HL-60 (cell line): ENCODE measurements at regions not wholly inside any gene's neighbourhood (a gene's known extent, or its start where the extent isn't known, plus 50 kb on each side); places are given as distances from the start of the nearest gene placed in this dataset.
"Not testable (repeated sequence)": the region's sequence is repeated elsewhere in the genome, so short reads cannot be mapped to it uniquely, and the experiment has no call there.

Experiments
- DNase-seq, 2 experiments: peaks; one replicate each; pipeline ENCODE4 v3.0.0-alpha.2; 2010 to 2020; ENCODE audit warnings: low read depth in 1 of 2, low spot score in 1 of 2
- H3K27ac ChIP-seq: fragments of 250-450 bp; sonication (Bioruptor Pico); replicated peaks from 2 replicates; pipeline ENCODE4 v1.5.1; 2020; ENCODE audit warnings: mild to moderate bottlenecking, moderate library complexity
- H3K27me3 ChIP-seq: fragments of 250-450 bp; sonication (Bioruptor Pico); 2 replicates; pipeline ENCODE4 v1.5.1; 2021; ENCODE audit warnings: mild to moderate bottlenecking, moderate library complexity; ENCODE audit not compliant: insufficient read depth, poor library complexity, severe bottlenecking
- H3K4me3 ChIP-seq: replicated peaks from 2 replicates; pipeline ENCODE4 v1.5.1; 2011; ENCODE audit warnings: mild to moderate bottlenecking, control low read depth, low read length; ENCODE audit not compliant: insufficient read depth
- CTCF ChIP-seq: IDR thresholded peaks from one replicate; pipeline ENCODE4 v1.5.1; 2011; ENCODE audit warnings: low read length, control low read depth, inconsistent platforms; ENCODE audit not compliant: insufficient read depth
- GABPA ChIP-seq: IDR thresholded peaks from 2 replicates; pipeline ENCODE4 v1.6.1; 2012; ENCODE audit warnings: low read depth
- POLR2AphosphoS5 ChIP-seq: IDR thresholded peaks from 2 replicates; pipeline ENCODE4 v1.6.1; 2012; ENCODE audit warnings: low read depth
- REST ChIP-seq: IDR thresholded peaks from 2 replicates; pipeline ENCODE4 v1.6.1; 2012; ENCODE audit warnings: low read depth; ENCODE audit not compliant: insufficient replicate concordance
- SPI1 ChIP-seq: IDR thresholded peaks from 2 replicates; pipeline ENCODE4 v1.6.1; 2012; ENCODE audit warnings: low read depth, mild to moderate bottlenecking, borderline replicate concordance

GRCh38 chr3:20450611-20451010 lies 264.6 kb upstream of the SGO1 start:
- no peak for DNase-seq
- TF ChIP-seq CTCF (no peak), REST (no peak), GABPA (no peak), SPI1 (no peak), POLR2AphosphoS5 (no peak)
- H3K27me3 ChIP-seq: no peaks in the 10 kb centered on the region
- H3K27ac ChIP-seq: no peak overlapping the region
- H3K4me3 ChIP-seq: no peak overlapping the region

GRCh38 chr3:20442846-20443245 lies 256.8 kb upstream of the SGO1 start:
- Histone ChIP-seq H3K4me3 (no peak overlapping the region), H3K27ac (no peak overlapping the region), H3K27me3 (no peaks in the 10 kb centered on the region)
- DNase-seq: no peak
- no peak for TF ChIP-seq CTCF
- no peak for TF ChIP-seq REST
- TF ChIP-seq GABPA: no peak
- TF ChIP-seq POLR2AphosphoS5: no peak
- TF ChIP-seq SPI1: no peak

- H3K4me3 ChIP-seq, DNase-seq, H3K27ac ChIP-seq, H3K27me3 ChIP-seq: not testable (repeated sequence)
Observed at GRCh38 chr3:20427268-20427667, 241.3 kb upstream of the SGO1 start.

GRCh38 chr3:20425138-20425537 lies 239.1 kb upstream of the SGO1 start:
- H3K27me3 ChIP-seq: no peaks in the 10 kb centered on the region
- no peak for DNase-seq
- H3K4me3 ChIP-seq: no peak overlapping the region
- TF ChIP-seq CTCF (no peak), SPI1 (no peak), REST (no peak), POLR2AphosphoS5 (no peak), GABPA (no peak)
- H3K27ac ChIP-seq: no peak overlapping the region
